ENCODE measurements at regions not wholly inside any gene's neighbourhood (a gene's known extent, or its start where the extent isn't known, plus 50 kb on each side); places are given as distances from the start of the nearest gene placed in this dataset.
"Not testable (repeated sequence)": the region's sequence is repeated elsewhere in the genome, so short reads cannot be mapped to it uniquely, and the experiment has no call there.

- DNase-seq (ENCODE audit: low read depth in 2 of 2) = no peak
Measured at GRCh38 chr10:124181656-124182055, 88.3 kb upstream of the CHST15 start.

- no peak for DNase-seq (ENCODE audit: low read depth in 2 of 2)
Measured at GRCh38 chr10:124180947-124181549, 87.7 kb upstream of the CHST15 start.

GRCh38 chr10:124180044-124180745 is 86.8 kb upstream of the CHST15 start:
- DNase-seq (ENCODE audit: low read depth in 2 of 2) = no peak

GRCh38 chr10:124179308-124180043 is 86.1 kb upstream of the CHST15 start:
- no peak for DNase-seq (ENCODE audit: low read depth in 2 of 2)

- DNase-seq (ENCODE audit: low read depth in 2 of 2) = no peak
Measured at GRCh38 chr10:124177180-124177518, 83.8 kb upstream of the CHST15 start.

GRCh38 chr10:124176349-124177179 is 83.2 kb upstream of the CHST15 start:
- no peak for DNase-seq (ENCODE audit: low read depth in 2 of 2)

GRCh38 chr10:124175701-124176348 is 82.4 kb upstream of the CHST15 start:
- no peak for DNase-seq (ENCODE audit: low read depth in 2 of 2)

GRCh38 chr10:124174673-124175645 is 81.6 kb upstream of the CHST15 start:
- no peak for DNase-seq (ENCODE audit: low read depth in 2 of 2)

- no peak for DNase-seq (ENCODE audit: low read depth in 2 of 2)
Measured at GRCh38 chr10:124174071-124174566, 80.7 kb upstream of the CHST15 start.

- no peak for DNase-seq (ENCODE audit: low read depth in 2 of 2)
Measured at GRCh38 chr10:124173298-124173900, 80.0 kb upstream of the CHST15 start.

GRCh38 chr10:124172181-124172916 is 79.0 kb upstream of the CHST15 start:
- DNase-seq (ENCODE audit: low read depth in 2 of 2) = no peak

GRCh38 chr10:124171561-124171960 is 78.2 kb upstream of the CHST15 start:
- DNase-seq (ENCODE audit: low read depth in 2 of 2) = no peak

GRCh38 chr10:124170631-124171030 is 77.2 kb upstream of the CHST15 start:
- DNase-seq (ENCODE audit: low read depth in 2 of 2) = no peak

GRCh38 chr10:124168991-124169802 is 75.8 kb upstream of the CHST15 start:
- DNase-seq (ENCODE audit: low read depth in 2 of 2) = no peak

- DNase-seq (ENCODE audit: low read depth in 2 of 2) = no peak
Measured at GRCh38 chr10:124168581-124168980, 75.2 kb upstream of the CHST15 start.

GRCh38 chr10:124167925-124168324 is 74.5 kb upstream of the CHST15 start:
- not testable (repeated sequence) for DNase-seq (ENCODE audit: low read depth in 2 of 2)

- DNase-seq (ENCODE audit: low read depth in 2 of 2) = no peak
Measured at GRCh38 chr10:124166431-124167125, 73.2 kb upstream of the CHST15 start.

- DNase-seq (ENCODE audit: low read depth in 2 of 2) = no peak
Measured at GRCh38 chr10:124165827-124166226, 72.4 kb upstream of the CHST15 start.

Data from stimulated activated CD4-positive, alpha-beta T cell treated with anti-CD3 and anti-CD28 coated beads, Interleukin-12 subunit alpha, Interleukin-12 subunit beta, amount 100 ng/mL, for 24 hours (primary cell).